GM12864 (cell line): ENCODE measurements at regions not wholly inside any gene's neighbourhood (a gene's known extent, or its start where the extent isn't known, plus 50 kb on each side); places are given as distances from the start of the nearest gene placed in this dataset.
"Not testable (repeated sequence)": the region's sequence is repeated elsewhere in the genome, so short reads cannot be mapped to it uniquely, and the experiment has no call there.

ENCODE experiments used
- DNase-seq: peaks from one replicate; pipeline ENCODE4 v3.0.0-alpha.2; 2011; ENCODE audit warnings: low read depth
- H3K4me3 ChIP-seq: 2 replicates; pipeline ENCODE4 v1.5.1; 2011; ENCODE audit warnings: mild to moderate bottlenecking, low read depth, low read length, control low read depth
- CTCF ChIP-seq: IDR thresholded peaks from 2 replicates; pipeline ENCODE4 v1.5.1; 2011; ENCODE audit warnings: low read depth, mild to moderate bottlenecking, moderate library complexity, low read length, control low read depth, inconsistent platforms; ENCODE audit errors: missing control alignments

- no peak for TF ChIP-seq CTCF
- H3K4me3 ChIP-seq: no peak overlapping the region
- no peak for DNase-seq
Observed at GRCh38 chr3:56937580-56937979, 122.9 kb upstream of the SPATA12 start.

GRCh38 chr3:56935811-56936210, 124.7 kb upstream of the SPATA12 start:
- no peak for TF ChIP-seq CTCF
- no peak overlapping the region for H3K4me3 ChIP-seq
- DNase-seq: no peak

GRCh38 chr3:56934481-56934880, 126.0 kb upstream of the SPATA12 start:
- DNase-seq, H3K4me3 ChIP-seq: not testable (repeated sequence)

- DNase-seq: no peak
- TF ChIP-seq CTCF: no peak
- H3K4me3 ChIP-seq: no peak overlapping the region
Observed at GRCh38 chr3:56933803-56934202, 126.7 kb upstream of the SPATA12 start.

- H3K4me3 ChIP-seq: no peak overlapping the region
- DNase-seq: no peak
- no peak for TF ChIP-seq CTCF
Observed at GRCh38 chr3:56932866-56933265, 127.6 kb upstream of the SPATA12 start.

GRCh38 chr3:56931836-56932235, 128.6 kb upstream of the SPATA12 start:
- H3K4me3 ChIP-seq: no peak overlapping the region
- TF ChIP-seq CTCF: no peak
- DNase-seq: no peak

- no peak for TF ChIP-seq CTCF
- no peak overlapping the region for H3K4me3 ChIP-seq
- no peak for DNase-seq
Observed at GRCh38 chr3:56930706-56931105, 129.0 kb upstream of the ARHGEF3 start.
